ENCODE measurements at regions not wholly inside any gene's neighbourhood (a gene's known extent, or its start where the extent isn't known, plus 50 kb on each side); places are given as distances from the start of the nearest gene placed in this dataset.

- Histone ChIP-seq H3K27ac (ENCODE audit: extremely low read depth, low read depth, low read length) (no peak overlapping the region), H3K27me3 (ENCODE audit: control insufficient read depth in 2 of 2, insufficient read depth in 2 of 2, low read length in 2 of 2) (no peaks in the 10 kb centered on the region), H3K9ac (ENCODE audit: insufficient read depth in 1 of 2, low read depth in 2 of 2, low read length in 2 of 2) (no peak overlapping the region), H3K4me2 (ENCODE audit: insufficient read depth, low read length) (no peak overlapping the region), H3K9me3 (replicated peaks; ENCODE audit: control insufficient read depth, insufficient read depth, low read depth, low read length) (no peaks in the 10 kb centered on the region), H3K79me2 (ENCODE audit: control insufficient read depth, insufficient read depth, low read length) (no peaks in the 10 kb centered on the region), H2AFZ (ENCODE audit: low read depth, low read length) (no peak overlapping the region), H4K20me1 (replicated peaks; ENCODE audit: control insufficient read depth, insufficient read depth, low read length) (no peaks in the 10 kb centered on the region), H3K36me3 (ENCODE audit: control insufficient read depth, insufficient read depth, low read length) (no peaks in the 10 kb centered on the region), H3K9me1 (ENCODE audit: control insufficient read depth, insufficient read depth, low read length) (no peaks in the 10 kb centered on the region), H3K4me1 (replicated peaks in 1 of 2; ENCODE audit: control insufficient read depth in 2 of 2, insufficient read depth in 2 of 2, low read length in 2 of 2) (no peaks in the 10 kb centered on the region), H3K4me3 (no peak overlapping the region)
- intact Hi-C loops (cut with micrococcal nuclease), result no loop called here
- DNase-seq (ENCODE audit: extremely low read depth in 1 of 4, low spot score in 3 of 4), result no peak
- FAIRE-seq, result no peak
- CTCF ChIA-PET (ENCODE audit: low intra/inter-chr PET ratio), result no interaction called here
- ATAC-seq, result no peak
- POLR2A ChIA-PET, result no interaction called here
- in situ Hi-C loops (cut with MboI), result no loop called here
- TF ChIP-seq CCNT2 (IDR thresholded peaks at IDR 0.05; ENCODE audit: borderline replicate concordance, extremely low read depth, insufficient read length, low read depth, low read length), result no peak
- no peak for TF ChIP-seq RUNX1 (IDR thresholded peaks at IDR 0.05; ENCODE audit: low read depth)
- no peak for TF ChIP-seq BMI1 (IDR thresholded peaks at IDR 0.05; ENCODE audit: low read length)
- TF ChIP-seq RHOXF2B (CRISPR knock-in tag; conservative IDR thresholded peaks at IDR 0.05), result no peak
- no peak for TF ChIP-seq L3MBTL2 (IDR thresholded peaks at IDR 0.05)
- TF ChIP-seq ZBTB33 (CRISPR knock-in tag; IDR thresholded peaks at IDR 0.05), result no peak
- TF ChIP-seq SFPQ (IDR thresholded peaks at IDR 0.05; ENCODE audit: low read depth, low read length), result no peak
- TF ChIP-seq SAP30 (IDR thresholded peaks at IDR 0.05; ENCODE audit: borderline replicate concordance, insufficient read depth, low read depth, low read length, poor library complexity, severe bottlenecking), result no peak
- no peak for TF ChIP-seq ELF4 (CRISPR knock-in tag; IDR thresholded peaks at IDR 0.05)
- TF ChIP-seq HDGF (IDR thresholded peaks at IDR 0.05), result no peak
- no peak for TF ChIP-seq NR1H2 (CRISPR knock-in tag; IDR thresholded peaks at IDR 0.05)
- TF ChIP-seq ESRRB (CRISPR knock-in tag; IDR thresholded peaks at IDR 0.05; ENCODE audit: borderline replicate concordance), result no peak
- TF ChIP-seq ZNF699 (CRISPR knock-in tag; IDR thresholded peaks at IDR 0.05; ENCODE audit: insufficient replicate concordance), result no peak
- no peak for TF ChIP-seq CEBPG (CRISPR knock-in tag; IDR thresholded peaks at IDR 0.05)
- TF ChIP-seq CEBPG (tag; conservative IDR thresholded peaks at IDR 0.05 in 1 of 2, IDR thresholded peaks at IDR 0.05 in 1 of 2), result no peak
- TF ChIP-seq HOMEZ (CRISPR knock-in tag; IDR thresholded peaks at IDR 0.05), result no peak
- TF ChIP-seq MTF1 (CRISPR knock-in tag; IDR thresholded peaks at IDR 0.05; ENCODE audit: borderline replicate concordance), result no peak
- BruUV-seq (replicated peaks), result no TSS peak
Measured at GRCh38 chr9:29999645-30000044, 2384.8 kb upstream of the ACO1 start.

Data from K562 (cell line).